Right lung (tissue), 2 donors: ENCODE measurements at regions not wholly inside any gene's neighbourhood (a gene's known extent, or its start where the extent isn't known, plus 50 kb on each side); places are given as distances from the start of the nearest gene placed in this dataset.

ENCODE experiments used
- DNase-seq, 2 donors: peaks; one replicate each; pipeline ENCODE4 v3.0.0-alpha.2; 2013

- DNase-seq, result no peak
Observed at GRCh38 chr4:183763990-183764754, 105.1 kb downstream of the TRAPPC11 start.

DNA sequence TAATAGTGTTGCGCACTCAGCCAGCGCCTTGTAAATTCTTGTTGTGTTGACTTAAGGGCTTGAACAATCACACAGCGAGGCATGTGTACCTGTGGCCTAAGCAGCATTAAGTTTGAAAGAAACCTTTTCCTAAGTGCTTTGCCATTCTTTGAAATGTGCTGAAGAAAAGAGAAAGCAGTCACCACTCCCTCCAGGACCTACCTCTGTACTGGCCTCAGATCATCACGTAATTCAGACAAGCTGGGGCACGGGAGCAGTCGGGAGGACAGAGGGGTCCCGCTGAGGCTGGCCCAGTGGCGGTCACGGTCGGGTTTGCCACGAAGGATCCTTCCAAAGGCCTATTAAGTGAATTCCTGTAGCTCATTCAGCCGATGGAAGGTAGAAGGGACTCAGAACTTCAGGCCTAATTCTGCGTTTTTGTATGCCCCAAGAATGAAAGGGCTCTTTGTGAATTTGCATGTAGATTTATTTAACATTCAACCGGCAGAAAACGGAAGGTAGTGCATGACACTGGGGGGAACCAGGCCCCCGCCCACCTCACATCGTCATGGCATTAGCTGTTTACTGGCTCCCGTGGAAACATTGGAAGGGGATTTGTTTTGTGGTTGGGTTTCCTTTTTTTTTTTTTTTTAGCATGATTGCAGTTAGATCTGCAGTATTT is 106.3 kb downstream of the TRAPPC11 start:
- DNase-seq, result no peak

- DNase-seq, result no peak
Observed at GRCh38 chr4:183766140-183766539, 107.0 kb downstream of the TRAPPC11 start.

GRCh38 chr4:183770906-183771305 is 111.8 kb downstream of the TRAPPC11 start:
- no peak for DNase-seq

- no peak for DNase-seq
Observed at GRCh38 chr4:183772361-183772760, 113.3 kb downstream of the TRAPPC11 start.

DNA sequence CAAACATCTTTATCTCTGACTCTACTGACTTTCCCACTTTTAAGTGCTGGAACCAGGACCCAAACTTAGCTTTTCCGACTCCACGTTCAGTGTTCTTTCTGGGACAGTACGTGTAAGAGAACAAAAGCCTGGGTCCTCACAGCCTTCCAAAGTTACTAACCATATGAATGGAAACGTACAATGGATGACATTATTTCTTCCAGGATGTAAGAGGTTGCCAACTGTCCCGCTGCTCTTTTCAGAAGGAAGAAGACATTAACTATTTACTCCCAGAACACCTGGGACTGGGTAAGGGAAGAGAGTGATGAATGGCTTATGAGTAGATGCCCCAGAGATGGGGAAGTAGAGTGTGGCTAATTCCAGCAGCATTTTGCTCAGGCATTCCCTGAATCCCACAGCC is 114.7 kb downstream of the TRAPPC11 start:
- no peak for DNase-seq

DNA sequence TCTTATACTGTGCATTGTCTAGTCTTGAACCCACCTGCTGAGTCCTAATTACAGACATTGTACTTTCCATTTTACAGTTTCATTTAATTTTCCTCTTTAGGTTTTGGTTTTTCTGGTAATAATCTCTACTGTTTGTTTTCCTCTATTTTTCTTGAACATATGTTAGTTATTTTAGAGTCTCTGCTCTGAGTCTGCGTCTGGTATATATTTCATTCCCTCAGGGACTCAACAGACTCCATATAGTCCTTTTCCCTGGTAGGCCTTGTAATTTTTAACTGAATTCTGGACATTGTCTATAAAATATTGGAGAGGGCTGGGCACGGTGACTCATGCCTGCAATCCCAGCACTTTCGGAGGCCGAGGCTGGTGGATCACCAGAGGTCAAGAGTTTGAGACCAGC is 121.8 kb upstream of the STOX2 start:
- no peak for DNase-seq

GRCh38 chr4:183783991-183784553 is 121.0 kb upstream of the STOX2 start:
- DNase-seq, result peak; percentile 76 to 81

DNA sequence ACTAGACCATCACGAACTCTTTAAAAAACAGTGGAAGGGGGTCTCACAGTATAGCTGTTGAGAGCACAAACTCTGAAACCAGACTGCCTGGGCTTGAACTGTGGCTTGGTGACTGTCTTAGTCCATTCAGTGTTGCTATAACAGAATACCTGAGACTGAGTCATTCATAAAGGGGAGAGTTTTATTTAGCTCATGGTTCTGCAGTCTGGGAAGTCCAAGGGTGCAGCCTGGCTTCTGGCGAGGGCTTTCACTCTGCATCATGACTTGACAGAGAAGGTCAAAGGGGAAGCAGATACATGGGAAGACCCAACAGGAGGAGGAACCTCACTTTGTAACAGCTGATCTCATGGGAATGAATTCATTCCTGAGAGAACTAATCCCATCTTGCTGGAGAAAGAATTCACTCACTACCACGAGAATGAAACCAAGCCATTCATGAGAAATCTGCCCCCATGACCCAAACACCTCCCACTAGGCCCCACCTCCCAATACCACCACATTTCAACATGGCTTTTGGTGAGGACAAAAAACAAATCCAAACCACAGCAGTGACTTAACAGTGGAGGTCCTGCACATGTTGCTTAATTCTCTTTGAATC is 116.7 kb upstream of the STOX2 start:
- no peak for DNase-seq

- no peak for DNase-seq
Observed at GRCh38 chr4:183789657-183790056, 115.5 kb upstream of the STOX2 start.

- no peak for DNase-seq
Observed at GRCh38 chr4:183790661-183791060, 114.4 kb upstream of the STOX2 start.

DNA sequence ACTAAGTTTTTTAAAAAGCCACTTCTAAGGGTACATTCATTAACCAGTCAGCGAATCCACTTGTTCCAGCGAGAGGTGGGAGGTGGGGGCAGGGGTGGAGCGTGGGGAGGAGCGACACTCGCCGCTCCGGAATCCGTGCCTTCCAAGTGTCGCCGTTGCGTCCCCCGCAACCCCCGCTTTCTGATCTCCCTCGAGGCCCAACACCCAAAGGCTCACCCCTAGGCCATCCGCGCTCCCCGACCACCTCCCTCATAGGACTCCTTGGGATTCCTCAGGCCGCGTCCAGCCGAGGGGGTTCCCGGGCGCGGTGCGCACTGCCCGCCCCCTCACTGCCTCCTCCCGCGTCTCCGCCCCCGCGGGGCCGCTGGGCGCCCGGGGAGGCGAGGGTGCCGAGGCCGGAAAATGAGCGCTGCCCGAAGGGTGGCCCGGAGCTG is 108.1 kb upstream of the STOX2 start:
- DNase-seq, result peak in 1 of 2 donors; percentile 55

DNA sequence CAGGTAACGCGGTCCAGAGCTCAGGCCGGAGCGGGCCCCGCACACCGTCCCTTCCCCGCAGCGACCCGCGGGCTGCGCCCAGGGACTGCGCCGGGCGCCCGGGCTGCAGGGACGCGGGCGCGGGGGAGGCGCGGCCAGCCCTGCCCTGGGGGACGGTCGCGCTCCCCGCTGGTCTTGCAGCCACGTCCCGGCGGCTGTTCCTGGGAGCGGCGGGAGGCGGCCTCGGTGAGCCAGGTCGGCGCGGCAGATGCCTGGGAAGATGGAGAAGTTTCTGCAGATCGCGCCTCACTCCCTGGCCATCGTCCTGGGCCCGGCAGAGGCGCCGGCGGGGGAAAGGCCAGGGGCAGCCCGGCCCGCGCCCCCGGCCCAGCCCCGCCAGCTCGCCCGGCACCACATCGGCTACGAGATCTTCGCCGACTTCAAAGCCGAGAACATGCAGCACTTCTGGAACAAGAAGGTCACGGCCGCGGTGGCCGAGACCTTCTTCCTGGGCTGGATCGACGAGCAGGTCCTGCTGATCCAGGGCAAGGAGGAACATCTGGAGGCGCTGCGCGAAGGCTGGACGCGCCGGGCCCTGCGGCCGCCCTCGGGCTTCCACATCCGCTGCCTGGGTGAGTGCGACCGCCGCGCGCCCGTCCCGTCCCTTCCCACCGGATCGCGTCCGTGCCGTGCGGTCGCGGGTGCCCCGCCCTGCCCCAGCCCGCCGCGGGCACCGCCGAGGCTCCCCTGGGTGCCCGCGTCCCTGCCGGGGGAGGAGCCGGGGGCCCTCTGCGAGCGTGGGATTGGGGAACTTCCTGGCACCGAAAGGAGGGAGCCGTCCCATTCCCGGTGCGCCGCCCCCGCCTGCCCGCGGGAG is 107.4 kb upstream of the STOX2 start:
- DNase-seq, result peak in 1 of 2 donors; percentile 38

DNA sequence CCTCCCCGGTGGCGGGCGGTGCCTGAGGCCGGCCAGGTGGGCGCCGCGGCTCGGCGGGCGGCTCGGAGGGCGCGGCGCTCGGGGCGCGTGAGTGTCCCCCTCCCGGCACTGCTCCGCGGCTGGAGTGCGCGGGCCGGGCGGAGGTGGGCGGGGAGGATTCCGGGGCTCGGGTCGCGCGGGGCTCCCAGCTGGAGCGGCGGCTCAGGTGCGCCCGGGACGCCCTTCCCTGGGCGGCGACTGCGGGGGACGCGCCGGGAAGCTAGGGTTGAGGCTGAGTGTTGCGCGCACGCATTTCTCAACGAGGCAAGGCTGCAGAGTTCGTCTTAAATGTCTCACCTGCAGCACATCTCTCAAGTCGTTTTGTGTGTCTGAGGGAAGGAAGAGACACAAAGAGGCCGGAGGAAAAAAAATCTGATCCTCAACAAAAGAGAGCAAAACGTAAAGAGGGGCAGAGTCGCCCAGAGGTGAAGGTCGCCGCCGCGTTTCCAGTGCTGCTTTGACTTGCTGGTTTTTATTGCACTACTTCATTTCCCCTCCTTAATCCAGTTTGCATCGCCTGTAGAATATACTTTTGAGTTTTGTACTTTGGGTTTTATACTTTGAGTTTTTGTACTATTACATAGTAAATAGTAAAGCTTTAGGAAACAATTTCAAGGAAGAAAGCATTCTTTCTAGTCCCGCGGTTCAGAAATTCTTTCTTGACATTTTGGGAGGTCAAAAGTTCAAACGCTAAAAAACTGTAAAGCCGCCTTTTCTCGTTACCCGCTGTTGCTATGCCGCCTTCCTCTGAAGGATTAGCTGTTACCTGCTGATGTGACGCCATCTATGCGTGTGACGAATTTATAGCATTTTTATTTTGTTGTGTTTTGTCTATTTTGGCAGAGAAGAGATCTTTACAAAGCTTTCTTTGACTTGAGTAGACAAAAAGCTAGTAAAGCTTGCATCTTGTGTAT is 106.5 kb upstream of the STOX2 start:
- no peak for DNase-seq

GRCh38 chr4:183801457-183802165 is 103.5 kb upstream of the STOX2 start:
- DNase-seq, result peak; percentile 59 to 64

GRCh38 chr4:183806341-183806740 is 98.8 kb upstream of the STOX2 start:
- no peak for DNase-seq

DNA sequence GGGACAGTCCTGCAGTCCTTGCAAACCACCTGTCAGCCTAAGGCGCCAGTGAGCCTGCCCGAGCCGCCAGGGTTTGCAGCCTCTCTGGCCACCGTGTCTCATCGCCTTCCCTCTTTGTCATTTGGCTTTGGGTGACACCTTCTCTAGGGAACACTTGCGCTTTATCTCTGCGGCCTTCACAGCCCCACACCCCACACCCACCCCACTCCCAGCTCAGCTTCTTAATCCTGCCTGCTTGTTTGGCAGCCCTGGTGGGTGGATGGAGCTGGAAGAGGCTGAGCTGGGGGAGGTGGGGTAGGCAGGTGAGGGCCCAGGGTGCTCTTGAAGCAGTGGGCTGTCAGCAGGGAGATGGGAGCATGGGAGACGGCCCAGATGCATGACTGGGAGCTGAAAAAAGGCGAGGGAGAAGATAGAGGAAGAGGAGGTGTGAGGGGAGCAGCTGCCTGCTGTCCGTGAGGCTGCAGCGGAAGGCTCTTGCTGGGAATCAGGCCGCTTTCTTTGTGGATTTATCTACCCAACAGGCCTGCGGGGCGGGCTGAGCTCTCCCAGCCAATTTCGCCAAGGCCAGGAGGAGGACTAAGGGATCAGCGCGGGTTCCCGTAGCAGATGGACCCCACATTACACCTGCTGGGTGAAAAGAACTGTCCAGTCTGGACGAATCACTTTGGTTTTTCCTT is 97.5 kb upstream of the STOX2 start:
- no peak for DNase-seq

GRCh38 chr4:183808097-183808456 is 97.0 kb upstream of the STOX2 start:
- no peak for DNase-seq

- no peak for DNase-seq
Observed at GRCh38 chr4:183812567-183812966, 92.5 kb upstream of the STOX2 start.
